ENCODE measurements at regions not wholly inside any gene's neighbourhood (a gene's known extent, or its start where the extent isn't known, plus 50 kb on each side); places are given as distances from the start of the nearest gene placed in this dataset.

DNA sequence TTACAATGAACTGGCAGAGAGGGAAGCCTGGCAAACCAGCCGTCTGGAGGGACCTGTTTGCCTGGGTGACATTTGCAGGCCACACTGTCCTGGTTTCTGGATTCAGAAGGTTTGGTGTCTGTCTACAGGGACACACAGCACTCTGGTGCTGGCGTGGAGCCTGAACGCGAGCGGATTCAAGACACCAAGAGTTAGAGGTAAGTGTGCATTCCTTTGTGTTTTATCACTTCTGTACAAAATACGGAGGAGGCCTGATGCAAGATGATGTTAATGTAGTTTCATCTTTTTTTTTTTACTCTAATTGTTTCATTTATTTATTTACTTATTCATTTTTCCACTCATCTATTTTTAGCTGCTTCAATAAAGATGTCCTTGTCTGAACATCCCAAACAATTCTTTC, 485.3 kb upstream of the ADARB2 start:
- H3K27ac ChIP-seq: no peak overlapping the region
- TF ChIP-seq, protein P1, sequence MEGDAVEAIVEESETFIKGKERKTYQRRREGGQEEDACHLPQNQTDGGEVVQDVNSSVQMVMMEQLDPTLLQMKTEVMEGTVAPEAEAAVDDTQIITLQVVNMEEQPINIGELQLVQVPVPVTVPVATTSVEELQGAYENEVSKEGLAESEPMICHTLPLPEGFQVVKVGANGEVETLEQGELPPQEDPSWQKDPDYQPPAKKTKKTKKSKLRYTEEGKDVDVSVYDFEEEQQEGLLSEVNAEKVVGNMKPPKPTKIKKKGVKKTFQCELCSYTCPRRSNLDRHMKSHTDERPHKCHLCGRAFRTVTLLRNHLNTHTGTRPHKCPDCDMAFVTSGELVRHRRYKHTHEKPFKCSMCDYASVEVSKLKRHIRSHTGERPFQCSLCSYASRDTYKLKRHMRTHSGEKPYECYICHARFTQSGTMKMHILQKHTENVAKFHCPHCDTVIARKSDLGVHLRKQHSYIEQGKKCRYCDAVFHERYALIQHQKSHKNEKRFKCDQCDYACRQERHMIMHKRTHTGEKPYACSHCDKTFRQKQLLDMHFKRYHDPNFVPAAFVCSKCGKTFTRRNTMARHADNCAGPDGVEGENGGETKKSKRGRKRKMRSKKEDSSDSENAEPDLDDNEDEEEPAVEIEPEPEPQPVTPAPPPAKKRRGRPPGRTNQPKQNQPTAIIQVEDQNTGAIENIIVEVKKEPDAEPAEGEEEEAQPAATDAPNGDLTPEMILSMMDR (conservative IDR thresholded peaks at IDR 0.05): no peak
- no peak for TF ChIP-seq ZFX (IDR thresholded peaks at IDR 0.05)

DNA sequence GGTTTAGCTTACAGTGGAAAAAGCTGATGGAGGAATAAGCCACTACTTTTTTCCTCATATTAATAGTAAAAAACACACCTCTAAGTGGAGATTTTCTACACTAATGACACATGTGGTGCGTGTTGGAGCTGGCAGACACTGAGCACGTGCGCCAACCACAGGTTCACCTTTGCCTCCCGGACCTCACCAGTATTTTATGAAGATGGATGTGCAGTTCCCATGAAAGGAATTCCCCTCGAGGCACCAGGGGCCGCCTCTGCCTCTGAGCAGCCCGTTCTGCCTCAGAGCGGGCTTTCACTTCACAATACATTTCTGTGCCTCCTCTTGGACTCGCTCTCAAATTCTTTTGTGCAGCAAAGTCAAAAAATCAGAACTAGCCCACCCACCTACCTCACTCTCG, 477.5 kb upstream of the ADARB2 start:
- no peak for TF ChIP-seq ZFX (IDR thresholded peaks at IDR 0.05)
- TF ChIP-seq, protein P1 (conservative IDR thresholded peaks at IDR 0.05): no peak
- H3K27ac ChIP-seq: no peak overlapping the region

DNA sequence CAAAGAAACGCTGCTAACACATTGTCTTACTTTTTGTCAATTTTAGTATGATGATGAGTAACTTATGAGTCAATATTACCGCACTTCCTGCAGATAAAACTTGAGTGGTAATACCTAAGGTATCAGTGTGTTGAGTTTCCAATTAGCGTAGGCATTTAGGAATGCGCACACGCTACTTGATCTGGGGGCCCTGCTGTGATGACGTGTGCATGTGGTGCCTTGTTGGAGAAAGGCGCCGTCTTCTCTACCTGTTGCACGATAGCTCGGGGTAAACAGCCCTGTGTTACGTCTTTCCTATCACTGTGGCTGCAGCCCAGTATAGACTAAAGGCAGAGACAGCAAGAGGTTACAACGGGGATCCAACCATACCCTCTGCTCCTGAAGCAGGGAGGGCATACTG, 476.8 kb upstream of the ADARB2 start:
- H3K27ac ChIP-seq: no peak overlapping the region
- TF ChIP-seq, protein P1 (conservative IDR thresholded peaks at IDR 0.05): no peak
- TF ChIP-seq ZFX (IDR thresholded peaks at IDR 0.05): no peak

DNA sequence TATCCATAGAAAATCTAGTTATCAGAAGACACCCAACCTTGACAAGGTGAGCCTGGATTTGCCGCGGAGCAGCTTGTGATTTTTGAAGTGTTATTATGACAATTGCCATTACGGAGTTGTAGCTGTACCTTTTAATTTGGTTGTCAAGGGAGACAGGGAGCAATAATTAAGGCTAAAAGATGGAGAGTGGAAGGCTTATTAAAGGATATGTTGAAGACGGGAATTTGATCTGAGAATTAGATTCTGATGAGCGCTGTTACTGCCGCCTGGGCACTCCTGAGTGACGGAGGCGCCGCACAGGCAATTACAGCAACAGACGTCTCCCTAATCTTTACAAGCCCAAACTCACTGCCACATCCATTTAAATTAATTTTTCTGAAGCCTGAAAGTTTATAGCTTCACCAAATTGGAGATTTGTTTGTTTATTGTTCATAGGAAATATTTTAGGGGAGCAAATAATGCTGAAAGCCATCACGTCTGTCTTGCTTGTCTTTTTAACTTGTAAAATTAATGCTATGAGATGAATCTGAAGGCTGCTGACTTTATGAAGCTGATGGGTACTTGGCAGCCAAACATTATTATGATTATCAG, 475.0 kb upstream of the ADARB2 start:
- H3K27ac ChIP-seq: no peak overlapping the region
- TF ChIP-seq, protein P1 (conservative IDR thresholded peaks at IDR 0.05): no peak
- no peak for TF ChIP-seq ZFX (IDR thresholded peaks at IDR 0.05)

DNA sequence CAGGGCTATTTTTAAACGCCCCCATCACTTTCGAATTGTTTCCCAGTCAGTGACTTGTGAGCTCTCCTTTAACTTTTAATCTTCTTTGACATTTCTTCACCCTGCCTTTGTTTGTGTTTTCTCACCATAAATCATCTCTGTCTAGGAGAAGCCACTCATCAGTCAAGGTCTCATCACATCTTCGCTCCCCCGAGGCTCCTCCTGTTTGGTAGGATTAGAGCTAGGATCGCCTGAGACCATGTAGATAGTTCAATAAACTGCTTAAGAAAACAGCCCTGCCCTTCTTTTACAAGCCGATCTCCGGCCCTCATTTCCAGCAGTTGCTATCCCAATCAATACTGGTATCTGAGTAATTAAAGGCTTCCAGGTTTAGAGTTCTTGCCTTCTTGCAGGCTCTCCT, 472.8 kb upstream of the ADARB2 start:
- no peak overlapping the region for H3K27ac ChIP-seq

DNA sequence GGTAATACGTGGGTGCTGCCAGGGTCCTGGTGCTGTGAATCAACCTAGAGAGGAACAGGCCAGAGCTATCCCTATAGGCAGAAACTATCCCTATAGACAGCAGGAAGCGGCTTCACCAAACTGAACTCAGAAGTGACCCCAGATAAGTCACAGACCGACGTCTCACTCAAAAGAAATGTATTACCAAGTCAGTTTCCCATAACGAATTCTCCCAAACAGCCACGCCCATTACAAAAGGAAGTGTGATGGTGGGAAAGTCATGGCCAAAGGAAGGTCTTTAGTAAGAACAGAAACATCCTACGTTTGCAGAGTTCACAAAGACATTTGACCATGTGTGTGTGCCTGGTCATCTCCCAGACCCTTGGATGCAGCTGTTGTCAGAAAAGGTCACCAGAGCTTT, 470.8 kb upstream of the ADARB2 start:
- no peak overlapping the region for H3K27ac ChIP-seq
- TF ChIP-seq ZFX (IDR thresholded peaks at IDR 0.05): no peak
- TF ChIP-seq, protein P1 (conservative IDR thresholded peaks at IDR 0.05): no peak

More for the DNA sequence above, 472.8 kb upstream of the ADARB2 start:
- TF ChIP-seq ZFX (IDR thresholded peaks at IDR 0.05): no peak
- TF ChIP-seq, protein P1 (conservative IDR thresholded peaks at IDR 0.05): no peak

DNA sequence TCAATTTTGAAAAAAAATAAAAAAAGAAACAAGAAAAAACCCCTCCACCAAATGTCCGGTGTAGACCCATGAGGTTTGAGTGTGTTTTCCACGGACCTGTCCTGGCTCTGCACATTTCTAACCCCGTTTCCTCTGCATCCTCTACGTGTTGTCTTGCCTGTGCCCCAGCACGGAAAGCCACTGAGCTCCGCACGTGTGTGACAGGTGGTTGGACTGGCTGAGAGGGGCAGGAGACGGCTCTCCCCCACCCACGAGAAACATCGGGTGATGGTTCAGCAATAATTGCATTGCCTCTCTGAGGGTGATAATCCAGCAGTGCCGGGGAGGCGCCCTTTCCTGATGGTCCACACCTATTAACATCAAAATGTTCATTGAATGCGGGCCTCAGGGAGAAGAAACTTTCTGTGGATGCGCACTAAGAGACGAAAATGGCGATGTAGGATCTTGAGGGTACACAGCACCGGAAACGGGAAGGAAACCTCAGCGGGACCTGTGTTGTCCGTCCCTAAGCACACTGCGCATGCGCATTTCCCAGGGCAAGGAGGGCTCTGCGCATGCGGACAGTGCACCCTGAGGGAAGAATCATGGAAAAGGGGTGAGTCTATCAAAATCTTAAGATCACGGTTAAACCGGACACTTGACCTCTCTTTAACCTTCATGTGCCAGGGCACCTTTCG, 470.1 kb upstream of the ADARB2 start:
- TF ChIP-seq, protein P1 (conservative IDR thresholded peaks at IDR 0.05): no peak
- no peak for TF ChIP-seq ZFX (IDR thresholded peaks at IDR 0.05)

More for the DNA sequence above, 470.1 kb upstream of the ADARB2 start:
- H3K27ac ChIP-seq: no peak overlapping the region

All from C4-2B (cell line).